Endothelial cell of hepatic sinusoid (primary cell): ENCODE measurements at regions not wholly inside any gene's neighbourhood (a gene's known extent, or its start where the extent isn't known, plus 50 kb on each side); places are given as distances from the start of the nearest gene placed in this dataset.
"Not testable (repeated sequence)": the region's sequence is repeated elsewhere in the genome, so short reads cannot be mapped to it uniquely, and the experiment has no call there.

ENCODE experiments used
- in situ Hi-C: cut with HindIII; loops from 2 replicates; pipeline ENCODE4 v1.10.0; 2017; ENCODE audit warnings: low sequenced_read_pairs

- in situ Hi-C loops, result no loop called here
Observed at GRCh38 chr2:187775196-187775595, 221.0 kb upstream of the TFPI start.

- in situ Hi-C loops, result no loop called here
Observed at GRCh38 chr2:187775651-187776050, 221.4 kb upstream of the TFPI start.

- in situ Hi-C loops, result no loop called here
Observed at GRCh38 chr2:187782301-187782700, 228.1 kb upstream of the TFPI start.

GRCh38 chr2:187783446-187783845 lies 229.2 kb upstream of the TFPI start:
- in situ Hi-C loops, result no loop called here

GRCh38 chr2:187784138-187784537 lies 229.9 kb upstream of the TFPI start:
- in situ Hi-C loops, result not testable (repeated sequence)

GRCh38 chr2:187799601-187800000 lies 245.4 kb upstream of the TFPI start:
- in situ Hi-C loops, result no loop called here

- in situ Hi-C loops, result no loop called here
Observed at GRCh38 chr2:187803816-187804215, 249.6 kb upstream of the TFPI start.

GRCh38 chr2:187815113-187815512 lies 260.9 kb upstream of the TFPI start:
- in situ Hi-C loops, result no loop called here

GRCh38 chr2:187819624-187820023 lies 265.4 kb upstream of the TFPI start:
- in situ Hi-C loops, result no loop called here

- in situ Hi-C loops, result no loop called here
Observed at GRCh38 chr2:187825108-187825507, 270.9 kb upstream of the TFPI start.

GRCh38 chr2:187826023-187826422 lies 271.8 kb upstream of the TFPI start:
- in situ Hi-C loops, result no loop called here

GRCh38 chr2:187834787-187835186 lies 280.6 kb upstream of the TFPI start:
- in situ Hi-C loops, result loop anchor here (10.0 kb wide), 1 partner anchor 250 kb away; no protein-coding TSS in a partner anchor

- in situ Hi-C loops, result loop anchor here (10.0 kb wide), 1 partner anchor 254 kb away; no protein-coding TSS in a partner anchor
Observed at GRCh38 chr2:187838690-187839089, 284.5 kb upstream of the TFPI start.

GRCh38 chr2:187842315-187842714 lies 288.1 kb upstream of the TFPI start:
- in situ Hi-C loops, result no loop called here

- in situ Hi-C loops, result no loop called here
Observed at GRCh38 chr2:187842978-187843847, 289.0 kb upstream of the TFPI start.

- in situ Hi-C loops, result no loop called here
Observed at GRCh38 chr2:187847245-187848208, 293.3 kb upstream of the TFPI start.

GRCh38 chr2:187851955-187852561 lies 297.8 kb upstream of the TFPI start:
- in situ Hi-C loops, result no loop called here

GRCh38 chr2:187853381-187853791 lies 299.2 kb upstream of the TFPI start:
- in situ Hi-C loops, result no loop called here

- in situ Hi-C loops, result no loop called here
Observed at GRCh38 chr2:187854801-187855200, 300.6 kb upstream of the TFPI start.

- in situ Hi-C loops, result no loop called here
Observed at GRCh38 chr2:187855689-187856088, 301.5 kb upstream of the TFPI start.

- in situ Hi-C loops, result no loop called here
Observed at GRCh38 chr2:187857826-187858225, 303.6 kb upstream of the TFPI start.
